Prostate gland (tissue), 2 donors: ENCODE measurements at regions not wholly inside any gene's neighbourhood (a gene's known extent, or its start where the extent isn't known, plus 50 kb on each side); places are given as distances from the start of the nearest gene placed in this dataset.

Source experiments
- POLR2A ChIP-seq: fragments of 450-650 bp; IDR thresholded peaks from one replicate; pipeline ENCODE4 v1.6.1; 2016; ENCODE audit warnings: antibody characterized with exemption, mild to moderate bottlenecking
- POLR2AphosphoS5 ChIP-seq: sonication (generic); formaldehyde crosslinking; IDR thresholded peaks from one replicate; pipeline ENCODE4 v1.6.1; 2017; ENCODE audit warnings: antibody characterized with exemption
- TF ChIP-seq, protein P1 (sequence below), 4 experiments: fragments of 200-600 bp in 2 of 4; fragments of 450-650 bp in 2 of 4; sonication (generic) in 2 of 4; IDR thresholded peaks; 1 replicate in 3 of 4; 2 replicates in 1 of 4; pipeline ENCODE4 v1.5.1; 2016 to 2019; ENCODE audit warnings: antibody characterized with exemption in 4 of 4, mild to moderate bottlenecking in 2 of 4, moderate library complexity in 2 of 4

DNA sequence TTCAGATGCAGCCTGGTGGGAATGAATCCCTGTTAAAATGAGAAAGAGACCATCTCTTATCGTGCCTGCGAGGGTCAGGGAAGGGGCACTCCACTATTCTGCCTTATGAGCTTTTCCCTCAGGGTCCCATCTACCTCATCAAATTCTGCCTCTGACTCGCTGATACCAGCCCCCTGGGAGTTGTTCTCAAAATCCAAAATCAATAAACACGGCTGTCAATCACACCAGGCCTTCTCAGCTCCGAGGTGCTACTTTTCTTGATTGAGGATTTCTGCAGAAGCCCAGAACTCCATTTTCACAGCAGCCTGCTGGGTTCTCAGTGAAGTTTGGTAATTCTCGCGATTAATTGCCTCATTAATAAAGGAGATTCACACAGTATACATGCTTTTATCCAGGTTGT lies 312.6 kb downstream of the STIM2 start:
- TF ChIP-seq, protein P1, sequence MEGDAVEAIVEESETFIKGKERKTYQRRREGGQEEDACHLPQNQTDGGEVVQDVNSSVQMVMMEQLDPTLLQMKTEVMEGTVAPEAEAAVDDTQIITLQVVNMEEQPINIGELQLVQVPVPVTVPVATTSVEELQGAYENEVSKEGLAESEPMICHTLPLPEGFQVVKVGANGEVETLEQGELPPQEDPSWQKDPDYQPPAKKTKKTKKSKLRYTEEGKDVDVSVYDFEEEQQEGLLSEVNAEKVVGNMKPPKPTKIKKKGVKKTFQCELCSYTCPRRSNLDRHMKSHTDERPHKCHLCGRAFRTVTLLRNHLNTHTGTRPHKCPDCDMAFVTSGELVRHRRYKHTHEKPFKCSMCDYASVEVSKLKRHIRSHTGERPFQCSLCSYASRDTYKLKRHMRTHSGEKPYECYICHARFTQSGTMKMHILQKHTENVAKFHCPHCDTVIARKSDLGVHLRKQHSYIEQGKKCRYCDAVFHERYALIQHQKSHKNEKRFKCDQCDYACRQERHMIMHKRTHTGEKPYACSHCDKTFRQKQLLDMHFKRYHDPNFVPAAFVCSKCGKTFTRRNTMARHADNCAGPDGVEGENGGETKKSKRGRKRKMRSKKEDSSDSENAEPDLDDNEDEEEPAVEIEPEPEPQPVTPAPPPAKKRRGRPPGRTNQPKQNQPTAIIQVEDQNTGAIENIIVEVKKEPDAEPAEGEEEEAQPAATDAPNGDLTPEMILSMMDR (IDR thresholded peaks at IDR 0.05): no peak
- no peak for TF ChIP-seq POLR2A
- no peak for TF ChIP-seq POLR2AphosphoS5
